Right lobe of liver (tissue), 4 donors: ENCODE measurements at regions not wholly inside any gene's neighbourhood (a gene's known extent, or its start where the extent isn't known, plus 50 kb on each side); places are given as distances from the start of the nearest gene placed in this dataset.

Experiments used
- POLR2A ChIP-seq: fragments of 450-650 bp; IDR thresholded peaks from one replicate; pipeline ENCODE4 v1.6.1; 2017; ENCODE audit warnings: antibody characterized with exemption, mild to moderate bottlenecking
- TF ChIP-seq, protein P1 (sequence below), 4 donors: fragments of 200-600 bp in 3 of 4; fragments of 450-650 bp in 1 of 4; IDR thresholded peaks; one replicate each; pipeline versions ENCODE4 v1.5.1 to v1.8.0; 2016 to 2022; ENCODE audit warnings: antibody characterized with exemption in 4 of 4, mild to moderate bottlenecking in 2 of 4
- donor health status: DM: no; HTN: no; CAD: no.
- donor health status: DM: no; HTN: no; CAD: no.
- donor health status: DM: no; HTN: yes; CAD: no.

DNA sequence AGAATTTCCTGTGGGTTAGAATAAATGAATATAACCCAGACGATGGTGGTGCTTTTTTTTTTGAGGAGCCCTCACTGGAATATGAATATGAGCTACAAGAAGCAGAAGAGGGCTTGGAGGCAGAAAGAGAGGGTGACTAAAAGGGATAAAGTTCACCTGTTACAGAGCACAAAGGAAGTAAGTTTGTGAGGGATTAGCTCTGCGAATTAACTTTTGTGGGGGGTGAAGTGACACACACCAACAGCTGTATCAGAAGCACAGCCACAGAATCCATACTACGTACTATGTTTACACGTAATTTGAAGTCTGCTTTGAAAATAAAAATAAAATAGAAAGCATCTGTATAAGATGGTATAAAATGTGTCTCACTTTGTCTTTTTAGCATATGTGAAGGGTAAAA, 963.6 kb upstream of the DIAPH2 start:
- TF ChIP-seq, protein P1, sequence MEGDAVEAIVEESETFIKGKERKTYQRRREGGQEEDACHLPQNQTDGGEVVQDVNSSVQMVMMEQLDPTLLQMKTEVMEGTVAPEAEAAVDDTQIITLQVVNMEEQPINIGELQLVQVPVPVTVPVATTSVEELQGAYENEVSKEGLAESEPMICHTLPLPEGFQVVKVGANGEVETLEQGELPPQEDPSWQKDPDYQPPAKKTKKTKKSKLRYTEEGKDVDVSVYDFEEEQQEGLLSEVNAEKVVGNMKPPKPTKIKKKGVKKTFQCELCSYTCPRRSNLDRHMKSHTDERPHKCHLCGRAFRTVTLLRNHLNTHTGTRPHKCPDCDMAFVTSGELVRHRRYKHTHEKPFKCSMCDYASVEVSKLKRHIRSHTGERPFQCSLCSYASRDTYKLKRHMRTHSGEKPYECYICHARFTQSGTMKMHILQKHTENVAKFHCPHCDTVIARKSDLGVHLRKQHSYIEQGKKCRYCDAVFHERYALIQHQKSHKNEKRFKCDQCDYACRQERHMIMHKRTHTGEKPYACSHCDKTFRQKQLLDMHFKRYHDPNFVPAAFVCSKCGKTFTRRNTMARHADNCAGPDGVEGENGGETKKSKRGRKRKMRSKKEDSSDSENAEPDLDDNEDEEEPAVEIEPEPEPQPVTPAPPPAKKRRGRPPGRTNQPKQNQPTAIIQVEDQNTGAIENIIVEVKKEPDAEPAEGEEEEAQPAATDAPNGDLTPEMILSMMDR (IDR thresholded peaks at IDR 0.05): no peak
- no peak for TF ChIP-seq POLR2A
